ENCODE measurements at regions not wholly inside any gene's neighbourhood (a gene's known extent, or its start where the extent isn't known, plus 50 kb on each side); places are given as distances from the start of the nearest gene placed in this dataset.

GRCh38 chrX:23493941-23494374 lies 159.3 kb downstream of the PTCHD1 start:
- CTCF ChIA-PET, result no interaction called here
- POLR2A ChIA-PET, result no interaction called here
- no peak overlapping the region for H3K4me3 ChIP-seq (ENCODE audit: low read depth in 2 of 2, low read length in 2 of 2)
- H3K27ac ChIP-seq (ENCODE audit: low read length), result no peak overlapping the region
- no peak for DNase-seq (ENCODE audit: low read depth, low spot score)
- in situ Hi-C loops (cut with HindIII; ENCODE audit: low pct_unique_long_range_greater_than_20kb, low sequenced_read_pairs) (no loop called here), intact Hi-C loops (cut with micrococcal nuclease; ENCODE audit: unreplicated experiment) (no loop called here)
- TF ChIP-seq TCF7L2 (IDR thresholded peaks at IDR 0.05; ENCODE audit: low read depth, low read length) (no peak), SIN3A (IDR thresholded peaks at IDR 0.05; ENCODE audit: borderline replicate concordance, insufficient read depth, low read depth, low read length) (no peak), POLR2AphosphoS5 (IDR thresholded peaks at IDR 0.05; ENCODE audit: low read depth, low read length) (no peak), REST (IDR thresholded peaks at IDR 0.05; ENCODE audit: insufficient read depth in 1 of 2, low read depth in 2 of 2, low read length in 1 of 2) (no peak), CTCF (IDR thresholded peaks at IDR 0.05) (no peak)
- no peaks in the 10 kb centered on the region for H3K36me3 ChIP-seq (ENCODE audit: control insufficient read depth, insufficient read depth, low read length)
- H3K4me1 ChIP-seq (ENCODE audit: control insufficient read depth, insufficient read depth, low read length), result no peaks in the 10 kb centered on the region
- H3K9me3 ChIP-seq (ENCODE audit: control insufficient read depth, insufficient read depth, low read depth, low read length), result no peaks in the 10 kb centered on the region
- ATAC-seq, result no peak
- BruUV-seq (replicated peaks), result no TSS peak
- H3K27me3 ChIP-seq (ENCODE audit: control insufficient read depth, insufficient read depth, low read length), result no peaks in the 10 kb centered on the region

DNA sequence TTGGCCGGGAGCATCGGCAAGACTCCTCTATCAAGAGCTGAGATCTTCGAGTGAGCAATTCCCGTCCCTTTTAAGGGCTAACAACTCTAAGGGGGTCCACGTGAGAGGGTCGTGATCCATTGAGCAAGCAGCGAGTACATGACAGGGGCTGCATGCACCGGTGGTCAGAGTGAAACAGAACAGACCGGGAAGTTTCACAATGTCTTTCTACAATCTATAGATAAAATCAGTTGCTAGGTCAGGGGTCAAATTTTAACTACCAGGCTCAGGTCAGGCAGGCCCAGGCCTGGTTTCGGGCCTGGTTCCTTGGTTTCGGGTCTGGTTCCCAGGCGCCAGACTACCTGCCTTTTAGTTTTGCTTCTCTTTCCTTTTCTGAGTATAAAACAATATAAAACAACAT lies 160.1 kb downstream of the PTCHD1 start:
- TF ChIP-seq POLR2AphosphoS5 (IDR thresholded peaks at IDR 0.05; ENCODE audit: low read depth, low read length) (no peak), TCF7L2 (IDR thresholded peaks at IDR 0.05; ENCODE audit: low read depth, low read length) (no peak), REST (IDR thresholded peaks at IDR 0.05; ENCODE audit: insufficient read depth in 1 of 2, low read depth in 2 of 2, low read length in 1 of 2) (no peak), SIN3A (IDR thresholded peaks at IDR 0.05; ENCODE audit: borderline replicate concordance, insufficient read depth, low read depth, low read length) (no peak), CTCF (IDR thresholded peaks at IDR 0.05) (no peak)
- Histone ChIP-seq H3K9me3 (ENCODE audit: control insufficient read depth, insufficient read depth, low read depth, low read length) (no peaks in the 10 kb centered on the region), H3K27me3 (ENCODE audit: control insufficient read depth, insufficient read depth, low read length) (no peaks in the 10 kb centered on the region), H3K27ac (ENCODE audit: low read length) (no peak overlapping the region), H3K4me1 (ENCODE audit: control insufficient read depth, insufficient read depth, low read length) (no peaks in the 10 kb centered on the region), H3K36me3 (ENCODE audit: control insufficient read depth, insufficient read depth, low read length) (no peaks in the 10 kb centered on the region), H3K4me3 (ENCODE audit: low read depth in 2 of 2, low read length in 2 of 2) (no peak overlapping the region)
- ChIA-PET CTCF (no interaction called here), POLR2A (no interaction called here)
- intact Hi-C loops (cut with micrococcal nuclease; ENCODE audit: unreplicated experiment), result no loop called here
- in situ Hi-C loops (cut with HindIII; ENCODE audit: low pct_unique_long_range_greater_than_20kb, low sequenced_read_pairs), result no loop called here
- no TSS peak for BruUV-seq (replicated peaks)
- ATAC-seq (no peak), DNase-seq (ENCODE audit: low read depth, low spot score) (no peak)
